HCT116 (cell line): ENCODE measurements at regions not wholly inside any gene's neighbourhood (a gene's known extent, or its start where the extent isn't known, plus 50 kb on each side); places are given as distances from the start of the nearest gene placed in this dataset.

Source experiments
- ATAC-seq: fragments of 200-7000 bp; cut with Tn5 transposase; 2 replicates; pipeline ENCODE4 v1.9.1; 2020; ENCODE audit warnings: mild to moderate bottlenecking, moderate library complexity
- BruUV-seq: library from RNA; stranded (reverse); fragments of 400-500 nt; replicated peaks from 2 replicates; lab custom pipeline; 2021; lab: Mats Ljungman, UMichigan
- CTCF ChIA-PET: fragments of 300-600 bp; sonication (Branson Sonifier 250); formaldehyde crosslinking; loops from one replicate; lab custom pipeline; 2021; ENCODE audit warnings: antibody characterized with exemption; lab: Charles Lee
- POLR2A ChIA-PET: fragments of 300-600, 350-600 bp; sonication (Branson Sonifier 250); formaldehyde crosslinking; loops from one replicate; lab custom pipeline; 2021; ENCODE audit warnings: antibody characterized with exemption; lab: Charles Lee
- RAD21 ChIA-PET, 2 experiments: fragments of 300-600 bp; sonication (Branson Sonifier 250); formaldehyde crosslinking; loops; one replicate each; lab custom pipeline; 2023; ENCODE audit warnings: low total read pairs in 2 of 2; ENCODE audit not compliant: uncharacterized antibody in 2 of 2, unreplicated experiment in 2 of 2, low non-redundant PET in 1 of 2; lab: Charles Lee
- DNase-seq: peaks from one replicate; pipeline ENCODE4 v3.0.0-alpha.2; 2010; ENCODE audit warnings: low read depth, low spot score
- H2AFZ ChIP-seq: fragments of 200-600 bp; shearing (Covaris generic), sonication (generic); 2 replicates; pipeline ENCODE4 v1.6.1; 2017; ENCODE audit warnings: low read depth, mixed run types, mixed read lengths, antibody characterized with exemption, low read length; ENCODE audit not compliant: poor library complexity, severe bottlenecking
- H3K27ac ChIP-seq: 2 replicates; pipeline ENCODE4 v1.5.1; 2012; ENCODE audit warnings: low read depth, low read length
- H3K27me3 ChIP-seq: fragments of 200-600 bp; sonication (generic); 2 replicates; pipeline ENCODE4 v1.6.1; 2016; ENCODE audit warnings: mixed run types, low read length, mixed read lengths; ENCODE audit not compliant: insufficient read depth
- H3K36me3 ChIP-seq, 2 experiments: fragments of 200-500 bp in 1 of 2; fragments of 200-600 bp in 1 of 2; sonication (Bioruptor generic) in 1 of 2; sonication (generic) in 1 of 2; 2 replicates each; pipeline versions ENCODE4 v1.5.1 to v1.6.1; 2014 to 2016; ENCODE audit warnings: low read length in 2 of 2, inconsistent platforms in 1 of 2, mixed read lengths in 1 of 2, mixed run types in 1 of 2; ENCODE audit not compliant: insufficient read depth in 2 of 2, control insufficient read depth in 1 of 2
- H3K4me1 ChIP-seq, 2 experiments: fragments of 200-600 bp in 1 of 2; sonication (generic) in 1 of 2; 2 replicates each; pipeline versions ENCODE4 v1.5.1 to v1.6.1; 2012 to 2017; ENCODE audit warnings: low read length in 2 of 2, inconsistent platforms in 1 of 2, mild to moderate bottlenecking in 1 of 2, mixed read lengths in 1 of 2, mixed run types in 1 of 2, moderate library complexity in 1 of 2; ENCODE audit not compliant: insufficient read depth in 2 of 2, control insufficient read depth in 1 of 2
- H3K4me2 ChIP-seq: fragments of 200-600 bp; sonication (generic); 2 replicates; pipeline ENCODE4 v1.6.1; 2017; ENCODE audit warnings: mixed run types, low read length, mixed read lengths
- H3K4me3 ChIP-seq, 2 experiments: fragments of 200-600 bp in 1 of 2; sonication (generic) in 1 of 2; replicated peaks in 1 of 2; 2 replicates each; pipeline ENCODE4 v1.5.1; 2011 to 2016; ENCODE audit warnings: low read length in 2 of 2, control low read depth in 1 of 2, low read depth in 1 of 2, mild to moderate bottlenecking in 1 of 2, mixed read lengths in 1 of 2, mixed run types in 1 of 2
- H3K79me2 ChIP-seq: fragments of 200-600 bp; sonication (generic); 2 replicates; pipeline ENCODE4 v1.6.1; 2017; ENCODE audit warnings: mild to moderate bottlenecking, mixed run types, low read length, moderate library complexity, mixed read lengths; ENCODE audit not compliant: insufficient read depth
- H3K9ac ChIP-seq: fragments of 200-600 bp; sonication (generic); 2 replicates; pipeline ENCODE4 v1.6.1; 2016; ENCODE audit warnings: low read length, mixed read lengths
- H3K9me2 ChIP-seq: fragments of 200-600 bp; sonication (generic), shearing (Covaris generic); 2 replicates; pipeline ENCODE4 v1.6.1; 2017; ENCODE audit warnings: mixed run types, mild to moderate bottlenecking, moderate library complexity; ENCODE audit not compliant: insufficient read depth
- H3K9me3 ChIP-seq, 2 experiments: fragments of 200-500 bp in 1 of 2; fragments of 200-600 bp in 1 of 2; sonication (Bioruptor generic) in 1 of 2; sonication (generic) in 1 of 2; 2 replicates each; pipeline ENCODE4 v1.6.1; 2014 to 2017; ENCODE audit warnings: low read length in 2 of 2, mixed read lengths in 2 of 2, inconsistent platforms in 1 of 2, low read depth in 1 of 2, mild to moderate bottlenecking in 1 of 2, mixed run types in 1 of 2, moderate library complexity in 1 of 2; ENCODE audit not compliant: control insufficient read depth in 1 of 2, insufficient read depth in 1 of 2
- H4K20me1 ChIP-seq: fragments of 200-600 bp; sonication (generic), shearing (Covaris generic); 2 replicates; pipeline ENCODE4 v1.6.1; 2017; ENCODE audit warnings: mixed run types, mild to moderate bottlenecking, moderate library complexity; ENCODE audit not compliant: insufficient read depth
- CBX3 ChIP-seq: IDR thresholded peaks from 2 replicates; pipeline ENCODE4 v1.6.1; 2012; ENCODE audit warnings: low read depth
- EGR1 ChIP-seq: IDR thresholded peaks from 2 replicates; pipeline ENCODE4 v1.6.1; 2012; ENCODE audit warnings: low read depth
- EZH2phosphoT487 ChIP-seq: fragments of 200-600 bp; IDR thresholded peaks from 2 replicates; pipeline ENCODE4 v1.6.1; 2018; ENCODE audit warnings: antibody characterized with exemption, borderline replicate concordance
- FOSL1 ChIP-seq: IDR thresholded peaks from 2 replicates; pipeline ENCODE4 v1.6.1; 2012; ENCODE audit warnings: low read depth
- JUND ChIP-seq: IDR thresholded peaks from 2 replicates; pipeline ENCODE4 v1.6.1; 2012
- MAX ChIP-seq: IDR thresholded peaks from 2 replicates; pipeline ENCODE4 v1.6.1; 2012
- POLR2A ChIP-seq: IDR thresholded peaks from 2 replicates; pipeline ENCODE4 v1.7.0; 2011; ENCODE audit warnings: borderline replicate concordance; ENCODE audit not compliant: insufficient read depth, insufficient read length; ENCODE audit errors: extremely low read depth
- POLR2AphosphoS5 ChIP-seq: IDR thresholded peaks from 2 replicates; pipeline ENCODE4 v1.6.1; 2011; ENCODE audit warnings: mild to moderate bottlenecking, low read depth, low read length, moderate library complexity
- SIN3A ChIP-seq: IDR thresholded peaks from 2 replicates; pipeline ENCODE4 v1.6.1; 2012; ENCODE audit warnings: low read depth
- SP1 ChIP-seq: IDR thresholded peaks from 2 replicates; pipeline ENCODE4 v1.6.1; 2012; ENCODE audit warnings: low read depth
- TCF7L2 ChIP-seq: IDR thresholded peaks from 2 replicates; pipeline ENCODE4 v1.7.0; 2011; ENCODE audit warnings: borderline replicate concordance, inconsistent platforms; ENCODE audit not compliant: insufficient read depth, insufficient read length; ENCODE audit errors: extremely low read depth
- YY1 ChIP-seq: IDR thresholded peaks from 2 replicates; pipeline ENCODE4 v1.6.1; 2011; ENCODE audit warnings: low read length, low read depth, moderate library complexity, mild to moderate bottlenecking; ENCODE audit not compliant: insufficient replicate concordance; ENCODE audit errors: extremely low read depth
- ZBTB33 ChIP-seq: IDR thresholded peaks from 2 replicates; pipeline ENCODE4 v1.6.1; 2011; ENCODE audit warnings: mild to moderate bottlenecking, low read length, moderate library complexity; ENCODE audit not compliant: insufficient replicate concordance; ENCODE audit errors: extremely low read depth
- ZFX ChIP-seq: fragments of 450-650 bp; IDR thresholded peaks from 2 replicates; pipeline ENCODE4 v1.6.1; 2017
- ZNF274 ChIP-seq: fragments of 200-500 bp; sonication (Bioruptor generic); IDR thresholded peaks from 2 replicates; pipeline ENCODE4 v1.6.1; 2014; ENCODE audit warnings: mild to moderate bottlenecking, low read depth, low read length, inconsistent platforms
- intact Hi-C: fragments of 100-400 bp; cut with micrococcal nuclease; formaldehyde crosslinking; loops from 2 replicates; pipeline ENCODE4 v1.10.0; 2022
- TF ChIP-seq, protein P1 (sequence below): IDR thresholded peaks from 2 replicates; pipeline ENCODE4 v1.6.1; 2012
- TF ChIP-seq, protein P2 (sequence below), 3 experiments: fragments of 200-600 bp in 1 of 3; sonication (generic) in 1 of 3; IDR thresholded peaks in 2 of 3; conservative IDR thresholded peaks in 1 of 3; 2 replicates each; pipeline ENCODE4 v1.5.1; 2012 to 2017; ENCODE audit warnings: low read depth in 2 of 3, low read length in 2 of 3, antibody characterized with exemption in 1 of 3, borderline replicate concordance in 1 of 3, control low read depth in 1 of 3, mild to moderate bottlenecking in 1 of 3, mixed read lengths in 1 of 3, mixed run types in 1 of 3, moderate library complexity in 1 of 3; ENCODE audit not compliant: insufficient read depth in 1 of 3

GRCh38 chr2:67237288-67237687, 159.8 kb upstream of the ETAA1 start:
- RAD21 ChIA-PET: no interaction called here
- H3K9ac ChIP-seq: no peak overlapping the region
- intact Hi-C loops: no loop called here
- no TSS peak for BruUV-seq
- ATAC-seq (no peak), DNase-seq (no peak)
- no peaks in the 10 kb centered on the region for H3K9me3 ChIP-seq
- no peak overlapping the region for H3K4me3 ChIP-seq
- no peak overlapping the region for H3K27ac ChIP-seq
- POLR2A ChIA-PET: no interaction called here
- TF ChIP-seq, protein P1, sequence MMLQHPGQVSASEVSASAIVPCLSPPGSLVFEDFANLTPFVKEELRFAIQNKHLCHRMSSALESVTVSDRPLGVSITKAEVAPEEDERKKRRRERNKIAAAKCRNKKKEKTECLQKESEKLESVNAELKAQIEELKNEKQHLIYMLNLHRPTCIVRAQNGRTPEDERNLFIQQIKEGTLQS: no peak
- TF ChIP-seq EGR1 (no peak), FOSL1 (no peak), POLR2AphosphoS5 (no peak), CBX3 (no peak), EZH2phosphoT487 (no peak), ZBTB33 (no peak), YY1 (no peak), ZNF274 (no peak), SP1 (no peak), SIN3A (no peak), TCF7L2 (no peak), JUND (no peak), POLR2A (no peak), MAX (no peak), ZFX (no peak)
- TF ChIP-seq, protein P2, sequence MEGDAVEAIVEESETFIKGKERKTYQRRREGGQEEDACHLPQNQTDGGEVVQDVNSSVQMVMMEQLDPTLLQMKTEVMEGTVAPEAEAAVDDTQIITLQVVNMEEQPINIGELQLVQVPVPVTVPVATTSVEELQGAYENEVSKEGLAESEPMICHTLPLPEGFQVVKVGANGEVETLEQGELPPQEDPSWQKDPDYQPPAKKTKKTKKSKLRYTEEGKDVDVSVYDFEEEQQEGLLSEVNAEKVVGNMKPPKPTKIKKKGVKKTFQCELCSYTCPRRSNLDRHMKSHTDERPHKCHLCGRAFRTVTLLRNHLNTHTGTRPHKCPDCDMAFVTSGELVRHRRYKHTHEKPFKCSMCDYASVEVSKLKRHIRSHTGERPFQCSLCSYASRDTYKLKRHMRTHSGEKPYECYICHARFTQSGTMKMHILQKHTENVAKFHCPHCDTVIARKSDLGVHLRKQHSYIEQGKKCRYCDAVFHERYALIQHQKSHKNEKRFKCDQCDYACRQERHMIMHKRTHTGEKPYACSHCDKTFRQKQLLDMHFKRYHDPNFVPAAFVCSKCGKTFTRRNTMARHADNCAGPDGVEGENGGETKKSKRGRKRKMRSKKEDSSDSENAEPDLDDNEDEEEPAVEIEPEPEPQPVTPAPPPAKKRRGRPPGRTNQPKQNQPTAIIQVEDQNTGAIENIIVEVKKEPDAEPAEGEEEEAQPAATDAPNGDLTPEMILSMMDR (IDR thresholded peaks at IDR 0.05 in 2 of 3, conservative IDR thresholded peaks at IDR 0.05 in 1 of 3; ENCODE audit: borderline replicate concordance in 1 of 3, insufficient read depth in 1 of 3, low read depth in 2 of 3, low read length in 2 of 3): no peak
- H3K79me2 ChIP-seq: no peaks in the 10 kb centered on the region
- no peaks in the 10 kb centered on the region; the same call in 1 of the 2 replicates for H3K27me3 ChIP-seq
- CTCF ChIA-PET: no interaction called here
- no peak overlapping the region for H2AFZ ChIP-seq
- H3K4me2 ChIP-seq: no peak overlapping the region
- H3K9me2 ChIP-seq: no peaks in the 10 kb centered on the region
- H3K36me3 ChIP-seq: no peaks in the 10 kb centered on the region
- no peaks in the 10 kb centered on the region for H4K20me1 ChIP-seq
- no peaks in the 10 kb centered on the region for H3K4me1 ChIP-seq
